HG03521 (cell line): ENCODE measurements at regions not wholly inside any gene's neighbourhood (a gene's known extent, or its start where the extent isn't known, plus 50 kb on each side); places are given as distances from the start of the nearest gene placed in this dataset.

Experiments used
- ATAC-seq: cut with Tn5 transposase; IDR thresholded peaks from one replicate; pipeline ENCODE4 v1.9.1; 2021; ENCODE audit warnings: mild to moderate bottlenecking, moderate library complexity; ENCODE audit not compliant: unreplicated experiment

- ATAC-seq, result no peak
These were observed 50.3 kb upstream of the TRIM9 start for GRCh38 chr14:51145246-51145645.

GRCh38 chr14:51147183-51147582, 52.3 kb upstream of the TRIM9 start:
- no peak for ATAC-seq

GRCh38 chr14:51155326-51155725, 60.4 kb upstream of the TRIM9 start:
- ATAC-seq, result no peak

GRCh38 chr14:51157012-51157411, 62.1 kb upstream of the TRIM9 start:
- ATAC-seq, result no peak

GRCh38 chr14:51160871-51161270, 66.0 kb upstream of the TRIM9 start:
- no peak for ATAC-seq

GRCh38 chr14:51165415-51165814, 70.5 kb upstream of the TRIM9 start:
- ATAC-seq, result no peak

GRCh38 chr14:51167587-51168214, 72.3 kb upstream of the TMX1 start:
- ATAC-seq, result no peak

- ATAC-seq, result no peak
These were observed 71.8 kb upstream of the TMX1 start for GRCh38 chr14:51168215-51168613.

GRCh38 chr14:51173863-51174262, 66.2 kb upstream of the TMX1 start:
- ATAC-seq, result no peak

GRCh38 chr14:51176839-51177238, 63.2 kb upstream of the TMX1 start:
- ATAC-seq, result no peak

GRCh38 chr14:51180577-51180976, 59.5 kb upstream of the TMX1 start:
- ATAC-seq, result no peak

GRCh38 chr14:51182131-51182565, 57.9 kb upstream of the TMX1 start:
- ATAC-seq, result no peak

GRCh38 chr14:51185180-51185579, 54.9 kb upstream of the TMX1 start:
- no peak for ATAC-seq

- peak; percentile 80 for ATAC-seq
These were observed 54.3 kb upstream of the TMX1 start for GRCh38 chr14:51185754-51186153.

GRCh38 chr14:51188566-51189185, 51.4 kb upstream of the TMX1 start:
- no peak for ATAC-seq

GRCh38 chr14:51189600-51190376, 50.3 kb upstream of the TMX1 start:
- ATAC-seq, result no peak
